HEK293T (cell line): ENCODE measurements at regions not wholly inside any gene's neighbourhood (a gene's known extent, or its start where the extent isn't known, plus 50 kb on each side); places are given as distances from the start of the nearest gene placed in this dataset.

Experiments used
- CTCF ChIA-PET: fragments of 350-600 bp; formaldehyde crosslinking; extraction: SDS; loops from one replicate; lab custom pipeline; 2021; ENCODE audit warnings: antibody characterized with exemption, inconsistent platforms; lab: Yijun Ruan, JAX
- POLR2A ChIA-PET: fragments of 350-600 bp; formaldehyde crosslinking; extraction: SDS; loops from one replicate; lab custom pipeline; 2020; ENCODE audit warnings: antibody characterized with exemption, inconsistent platforms; lab: Yijun Ruan, JAX
- DNase-seq: peaks from one replicate; pipeline ENCODE4 v3.0.0; 2012; ENCODE audit warnings: mixed read lengths; ENCODE audit errors: extremely low spot score
- ARNT ChIP-seq: fragments of 450-650 bp; IDR thresholded peaks from 2 replicates; pipeline ENCODE4 v1.6.1; 2017; ENCODE audit warnings: mild to moderate bottlenecking
- BHLHE40 ChIP-seq: fragments of 450-650 bp; IDR thresholded peaks from 2 replicates; pipeline ENCODE4 v1.6.1; 2016; ENCODE audit warnings: mild to moderate bottlenecking, moderate library complexity, borderline replicate concordance
- CTBP1 ChIP-seq: fragments of 450-650 bp; IDR thresholded peaks from 2 replicates; pipeline ENCODE4 v1.6.1; 2016; ENCODE audit warnings: borderline replicate concordance
- ELF4 ChIP-seq: fragments of 450-650 bp; IDR thresholded peaks from 2 replicates; pipeline ENCODE4 v1.6.1; 2017; ENCODE audit warnings: antibody characterized with exemption
- FOXA1 ChIP-seq: fragments of 450-650 bp; IDR thresholded peaks from 2 replicates; pipeline ENCODE4 v1.6.1; 2016; ENCODE audit warnings: mild to moderate bottlenecking
- FOXK2 ChIP-seq: fragments of 450-650 bp; IDR thresholded peaks from 2 replicates; pipeline ENCODE4 v1.6.1; 2016; ENCODE audit warnings: mild to moderate bottlenecking
- FOXM1 ChIP-seq: fragments of 450-650 bp; IDR thresholded peaks from 2 replicates; pipeline ENCODE4 v1.6.1; 2017; ENCODE audit warnings: mild to moderate bottlenecking, borderline replicate concordance
- HDGF ChIP-seq: fragments of 450-650 bp; IDR thresholded peaks from 2 replicates; pipeline ENCODE4 v1.6.1; 2017; ENCODE audit warnings: antibody characterized with exemption, borderline replicate concordance
- L3MBTL2 ChIP-seq: fragments of 450-650 bp; conservative IDR thresholded peaks from 2 replicates; pipeline ENCODE4 v1.6.1; 2016; ENCODE audit warnings: mild to moderate bottlenecking
- LEF1 ChIP-seq: fragments of 450-650 bp; IDR thresholded peaks from 2 replicates; pipeline ENCODE4 v1.6.1; 2017; ENCODE audit warnings: mild to moderate bottlenecking, borderline replicate concordance
- NFRKB ChIP-seq: fragments of 450-650 bp; IDR thresholded peaks from 2 replicates; pipeline ENCODE4 v1.6.1; 2016; ENCODE audit warnings: mild to moderate bottlenecking, moderate library complexity
- SP1 ChIP-seq: fragments of 450-650 bp; IDR thresholded peaks from 2 replicates; pipeline ENCODE4 v1.6.1; 2017
- SUZ12 ChIP-seq: fragments of 450-650 bp; IDR thresholded peaks from 2 replicates; pipeline ENCODE4 v1.6.1; 2016; ENCODE audit warnings: mild to moderate bottlenecking
- TARDBP ChIP-seq: fragments of 450-650 bp; IDR thresholded peaks from 2 replicates; pipeline ENCODE4 v1.6.1; 2016
- ZNF384 ChIP-seq: fragments of 450-650 bp; IDR thresholded peaks from 2 replicates; pipeline ENCODE4 v1.6.1; 2016
- TF ChIP-seq, protein P1 (sequence below): fragments of 450-650 bp; IDR thresholded peaks from 2 replicates; pipeline ENCODE4 v1.6.1; 2016

DNA sequence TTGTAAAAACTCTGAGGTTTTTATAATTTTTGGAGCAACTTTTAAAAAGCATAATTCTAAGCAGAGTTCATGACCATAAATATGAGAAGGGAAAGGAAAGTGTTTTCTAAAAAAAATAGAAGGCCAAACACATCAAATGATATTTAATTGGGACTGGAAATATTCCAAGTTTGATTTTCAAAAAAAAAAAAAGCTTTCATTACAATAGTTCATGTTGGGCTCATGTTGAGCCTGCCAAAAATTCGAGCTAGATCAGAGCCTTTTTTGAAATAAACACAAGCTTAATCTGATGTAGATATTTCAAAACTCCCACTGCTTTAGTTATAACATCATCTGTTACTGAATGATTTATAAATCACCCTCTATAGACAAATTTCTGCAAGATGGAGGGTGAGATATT lies 163.4 kb upstream of the DEFB112 start:
- CTCF ChIA-PET, result no interaction called here
- no peak for TF ChIP-seq CTBP1
- no peak for TF ChIP-seq TARDBP
- no peak for TF ChIP-seq SP1
- TF ChIP-seq LEF1, result no peak
- TF ChIP-seq ZNF384, result no peak
- no peak for TF ChIP-seq FOXK2
- no peak for TF ChIP-seq ARNT
- TF ChIP-seq L3MBTL2, result no peak
- no peak for TF ChIP-seq FOXA1
- DNase-seq, result no peak
- POLR2A ChIA-PET, result no interaction called here

DNA sequence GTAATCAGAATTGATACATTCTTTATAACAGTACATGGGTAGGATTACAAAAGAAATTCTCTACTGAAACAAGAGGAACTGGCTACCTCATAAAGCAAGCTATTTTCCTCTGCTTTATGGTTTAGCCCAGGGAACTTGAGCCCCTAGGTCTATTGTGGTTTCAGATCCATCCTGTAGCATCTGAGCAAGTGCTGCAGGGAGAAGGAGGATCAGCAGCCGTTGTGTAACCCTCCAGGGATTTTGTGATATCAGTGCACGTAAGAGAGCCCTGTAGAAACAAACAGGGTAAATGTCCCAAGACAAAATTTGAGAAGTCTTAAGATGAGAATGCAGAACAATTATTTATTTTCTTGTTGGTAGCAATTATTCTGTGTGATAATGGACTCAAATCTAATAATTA lies 165.2 kb upstream of the DEFB112 start:
- no peak for TF ChIP-seq ARNT
- ChIA-PET CTCF (no interaction called here), POLR2A (no interaction called here)
- no peak for DNase-seq

DNA sequence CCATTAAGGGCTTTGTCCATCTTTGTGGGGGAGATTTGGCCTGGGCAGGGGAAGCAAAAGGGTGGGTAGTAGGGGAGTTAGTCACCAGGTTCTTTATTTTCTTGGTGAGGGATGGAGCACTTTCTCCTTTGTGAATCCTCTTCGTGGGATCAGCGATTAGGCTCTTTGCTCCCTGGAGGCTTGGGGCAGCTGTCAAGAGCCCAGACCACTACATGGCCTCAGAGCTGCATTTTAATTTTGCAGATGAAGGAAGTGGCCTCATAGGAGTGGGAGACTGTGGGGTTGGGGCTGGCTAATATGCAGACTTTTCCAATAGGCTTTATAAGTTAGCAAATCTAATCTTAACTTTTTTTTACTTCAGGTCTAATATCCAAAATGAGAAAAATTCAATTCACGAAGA lies 168.1 kb upstream of the DEFB112 start:
- ChIA-PET CTCF (no interaction called here), POLR2A (no interaction called here)
- TF ChIP-seq SUZ12, result no peak
- no peak for TF ChIP-seq SP1
- TF ChIP-seq FOXM1, result no peak
- TF ChIP-seq BHLHE40, result no peak
- TF ChIP-seq NFRKB, result no peak
- no peak for TF ChIP-seq LEF1
- no peak for TF ChIP-seq CTBP1
- TF ChIP-seq TARDBP, result no peak
- TF ChIP-seq, protein P1, sequence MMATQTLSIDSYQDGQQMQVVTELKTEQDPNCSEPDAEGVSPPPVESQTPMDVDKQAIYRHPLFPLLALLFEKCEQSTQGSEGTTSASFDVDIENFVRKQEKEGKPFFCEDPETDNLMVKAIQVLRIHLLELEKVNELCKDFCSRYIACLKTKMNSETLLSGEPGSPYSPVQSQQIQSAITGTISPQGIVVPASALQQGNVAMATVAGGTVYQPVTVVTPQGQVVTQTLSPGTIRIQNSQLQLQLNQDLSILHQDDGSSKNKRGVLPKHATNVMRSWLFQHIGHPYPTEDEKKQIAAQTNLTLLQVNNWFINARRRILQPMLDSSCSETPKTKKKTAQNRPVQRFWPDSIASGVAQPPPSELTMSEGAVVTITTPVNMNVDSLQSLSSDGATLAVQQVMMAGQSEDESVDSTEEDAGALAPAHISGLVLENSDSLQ, result no peak
- no peak for TF ChIP-seq HDGF
- TF ChIP-seq ZNF384, result no peak
- no peak for TF ChIP-seq L3MBTL2
- no peak for TF ChIP-seq ARNT
- TF ChIP-seq ELF4, result no peak
- TF ChIP-seq FOXK2, result no peak
- no peak for TF ChIP-seq FOXA1
- DNase-seq, result no peak

DNA sequence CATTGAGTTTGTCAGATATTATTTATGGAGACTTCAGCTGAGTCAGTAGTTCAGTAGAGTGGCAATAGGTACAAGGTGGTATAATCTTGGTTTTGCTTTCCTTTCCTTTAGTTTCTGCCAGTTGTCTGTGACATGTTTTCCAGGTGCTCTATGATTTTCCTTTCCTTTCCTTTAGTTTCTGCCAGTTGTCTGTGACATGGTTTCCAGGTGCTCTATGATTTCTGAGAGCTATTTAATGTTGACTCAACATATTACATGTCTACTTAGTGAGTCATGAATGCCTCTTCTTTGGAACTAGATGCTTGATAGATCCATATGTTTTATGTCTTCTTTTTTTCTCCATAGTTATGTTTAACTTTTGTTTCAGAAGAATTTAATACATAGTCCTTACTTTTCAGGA lies 186.4 kb upstream of the DEFB112 start:
- ChIA-PET CTCF (no interaction called here), POLR2A (no interaction called here)
- no peak for DNase-seq
- TF ChIP-seq NFRKB (no peak), HDGF (no peak), ARNT (no peak), L3MBTL2 (no peak), FOXM1 (no peak), CTBP1 (no peak), LEF1 (no peak), BHLHE40 (no peak), ZNF384 (no peak), FOXA1 (no peak), TARDBP (no peak), SP1 (no peak), SUZ12 (no peak), FOXK2 (no peak), ELF4 (no peak)
- TF ChIP-seq, protein P1, result no peak

DNA sequence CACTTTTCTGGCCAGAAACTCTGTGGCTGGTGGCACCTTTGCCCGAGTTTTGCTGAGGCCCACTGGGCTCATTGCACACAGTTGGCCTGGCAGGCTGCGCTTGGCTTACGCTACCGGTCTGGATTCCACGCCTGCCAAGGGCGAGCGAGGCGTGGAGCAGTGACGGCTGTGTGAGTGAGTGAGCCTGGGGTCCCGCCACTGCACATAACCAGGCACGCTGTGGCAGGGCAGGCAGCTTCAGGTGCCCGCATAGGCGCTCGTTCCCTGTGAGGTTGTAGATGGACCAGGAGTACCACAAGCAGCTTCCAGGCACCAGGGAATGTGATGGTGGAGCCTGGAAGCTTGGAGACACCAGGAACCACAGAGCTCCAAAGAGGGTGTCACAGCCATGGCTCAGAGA lies 190.1 kb upstream of the DEFB112 start:
- ChIA-PET POLR2A (no interaction called here), CTCF (no interaction called here)
- no peak for TF ChIP-seq L3MBTL2
- no peak for TF ChIP-seq BHLHE40
- TF ChIP-seq CTBP1, result no peak
- TF ChIP-seq SP1, result no peak
- TF ChIP-seq FOXK2, result no peak
- no peak for TF ChIP-seq HDGF
- DNase-seq, result no peak

DNA sequence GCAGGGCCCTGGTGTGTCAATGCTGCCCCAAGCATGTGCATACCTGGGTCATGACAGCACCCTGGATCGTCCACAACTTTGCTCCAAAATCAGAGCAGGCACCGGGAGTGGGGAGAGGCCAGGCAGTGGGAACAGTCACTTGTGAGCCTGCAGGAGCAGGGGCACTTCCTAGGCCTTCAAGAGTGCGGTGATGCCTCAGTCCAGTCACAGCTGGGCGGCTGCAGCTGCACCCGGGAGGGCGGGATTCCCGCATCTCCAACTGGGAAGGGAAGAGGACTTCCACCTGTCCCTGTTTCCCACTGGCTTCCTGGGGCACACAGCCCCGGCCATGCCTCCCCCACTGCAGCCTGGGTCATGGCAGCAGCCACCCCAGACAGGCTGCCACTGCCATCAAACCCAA lies 191.3 kb upstream of the DEFB112 start:
- no peak for DNase-seq
- TF ChIP-seq FOXM1 (no peak), CTBP1 (no peak), BHLHE40 (no peak), ARNT (no peak), SUZ12 (no peak), HDGF (no peak), TARDBP (no peak), L3MBTL2 (no peak), NFRKB (no peak), LEF1 (no peak), FOXK2 (no peak), SP1 (no peak), FOXA1 (no peak), ELF4 (no peak), ZNF384 (no peak)
- TF ChIP-seq, protein P1, result no peak
- ChIA-PET POLR2A (no interaction called here), CTCF (no interaction called here)
